SK-N-SH treated with all-trans-retinoic acid at 6 μM for 48 hours (cell line): ENCODE measurements at regions not wholly inside any gene's neighbourhood (a gene's known extent, or its start where the extent isn't known, plus 50 kb on each side); places are given as distances from the start of the nearest gene placed in this dataset.

Experiments used
- CSDC2 ChIP-seq: fragments of 250-450 bp; sonication (Bioruptor Pico); IDR thresholded peaks from 2 replicates; pipeline ENCODE4 v1.5.0; 2020; ENCODE audit warnings: mild to moderate bottlenecking, moderate library complexity
- ISL1 ChIP-seq: fragments of 250-450 bp; sonication (Bioruptor Pico); IDR thresholded peaks from 2 replicates; pipeline ENCODE4 v2.1.2; 2022; ENCODE audit warnings: mild to moderate bottlenecking, moderate library complexity
- OSR1 ChIP-seq: fragments of 250-450 bp; sonication (Bioruptor Pico); IDR thresholded peaks from 2 replicates; pipeline ENCODE4 v1.8.0; 2022; ENCODE audit warnings: moderate library complexity, mild to moderate bottlenecking, inconsistent platforms
- SNAI2 ChIP-seq: fragments of 250-450 bp; sonication (Bioruptor Pico); IDR thresholded peaks from 2 replicates; pipeline ENCODE4 v1.5.0; 2020; ENCODE audit warnings: mild to moderate bottlenecking, moderate library complexity
- TCF4 ChIP-seq: fragments of 250-450 bp; sonication (Bioruptor Pico); IDR thresholded peaks from 2 replicates; pipeline ENCODE4 v1.8.0; 2021; ENCODE audit warnings: mild to moderate bottlenecking, moderate library complexity, borderline replicate concordance
- ZFP30 ChIP-seq: fragments of 450-650 bp; formaldehyde crosslinking; IDR thresholded peaks from 2 replicates; pipeline ENCODE4 v1.5.0; 2022; ENCODE audit warnings: mild to moderate bottlenecking, moderate library complexity
- TF ChIP-seq, protein P1 (sequence below): fragments of 250-450 bp; sonication (Bioruptor Pico); IDR thresholded peaks from 2 replicates; pipeline ENCODE4 v1.5.1; 2021; ENCODE audit warnings: mild to moderate bottlenecking, moderate library complexity

GRCh38 chr2:237240252-237240651 is 154.6 kb downstream of the COPS8 start:
- no peak for TF ChIP-seq TCF4
- TF ChIP-seq ZFP30 = no peak
- TF ChIP-seq ISL1 (CRISPR knock-in tag) = no peak
- no peak for TF ChIP-seq OSR1 (CRISPR knock-in tag)
- TF ChIP-seq SNAI2 = no peak
- TF ChIP-seq, protein P1, sequence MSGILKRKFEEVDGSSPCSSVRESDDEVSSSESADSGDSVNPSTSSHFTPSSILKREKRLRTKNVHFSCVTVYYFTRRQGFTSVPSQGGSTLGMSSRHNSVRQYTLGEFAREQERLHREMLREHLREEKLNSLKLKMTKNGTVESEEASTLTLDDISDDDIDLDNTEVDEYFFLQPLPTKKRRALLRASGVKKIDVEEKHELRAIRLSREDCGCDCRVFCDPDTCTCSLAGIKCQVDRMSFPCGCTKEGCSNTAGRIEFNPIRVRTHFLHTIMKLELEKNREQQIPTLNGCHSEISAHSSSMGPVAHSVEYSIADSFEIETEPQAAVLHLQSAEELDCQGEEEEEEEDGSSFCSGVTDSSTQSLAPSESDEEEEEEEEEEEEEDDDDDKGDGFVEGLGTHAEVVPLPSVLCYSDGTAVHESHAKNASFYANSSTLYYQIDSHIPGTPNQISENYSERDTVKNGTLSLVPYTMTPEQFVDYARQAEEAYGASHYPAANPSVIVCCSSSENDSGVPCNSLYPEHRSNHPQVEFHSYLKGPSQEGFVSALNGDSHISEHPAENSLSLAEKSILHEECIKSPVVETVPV (CRISPR knock-in tag) = no peak
- TF ChIP-seq CSDC2 = no peak
